ENCODE measurements at regions not wholly inside any gene's neighbourhood (a gene's known extent, or its start where the extent isn't known, plus 50 kb on each side); places are given as distances from the start of the nearest gene placed in this dataset.

GRCh38 chr11:16558494-16558893, 180.0 kb upstream of the C11orf58 start:
- H3K4me3 Mint-ChIP-seq = no peak overlapping the region
- no peak overlapping the region for H3K18ac ChIP-seq (ENCODE audit: insufficient read length, low read depth, low read length)
- TF ChIP-seq, protein P1, sequence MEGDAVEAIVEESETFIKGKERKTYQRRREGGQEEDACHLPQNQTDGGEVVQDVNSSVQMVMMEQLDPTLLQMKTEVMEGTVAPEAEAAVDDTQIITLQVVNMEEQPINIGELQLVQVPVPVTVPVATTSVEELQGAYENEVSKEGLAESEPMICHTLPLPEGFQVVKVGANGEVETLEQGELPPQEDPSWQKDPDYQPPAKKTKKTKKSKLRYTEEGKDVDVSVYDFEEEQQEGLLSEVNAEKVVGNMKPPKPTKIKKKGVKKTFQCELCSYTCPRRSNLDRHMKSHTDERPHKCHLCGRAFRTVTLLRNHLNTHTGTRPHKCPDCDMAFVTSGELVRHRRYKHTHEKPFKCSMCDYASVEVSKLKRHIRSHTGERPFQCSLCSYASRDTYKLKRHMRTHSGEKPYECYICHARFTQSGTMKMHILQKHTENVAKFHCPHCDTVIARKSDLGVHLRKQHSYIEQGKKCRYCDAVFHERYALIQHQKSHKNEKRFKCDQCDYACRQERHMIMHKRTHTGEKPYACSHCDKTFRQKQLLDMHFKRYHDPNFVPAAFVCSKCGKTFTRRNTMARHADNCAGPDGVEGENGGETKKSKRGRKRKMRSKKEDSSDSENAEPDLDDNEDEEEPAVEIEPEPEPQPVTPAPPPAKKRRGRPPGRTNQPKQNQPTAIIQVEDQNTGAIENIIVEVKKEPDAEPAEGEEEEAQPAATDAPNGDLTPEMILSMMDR (conservative IDR thresholded peaks at IDR 0.05) = no peak
- H2BK20ac ChIP-seq (ENCODE audit: low read depth, low read length, poor library complexity, severe bottlenecking) = no peak overlapping the region
- H2BK12ac ChIP-seq (ENCODE audit: insufficient read length, low read depth, low read length) = no peak overlapping the region
- no peak overlapping the region for H4K91ac ChIP-seq (ENCODE audit: insufficient read length, low read depth, low read length)
- no peak overlapping the region for H2BK120ac ChIP-seq (ENCODE audit: low read depth, low read length, poor library complexity, severe bottlenecking)
- no peaks in the 10 kb centered on the region for H3K4me1 Mint-ChIP-seq
- H3K4me2 ChIP-seq (ENCODE audit: insufficient read depth, insufficient read length, low read length) = no peak overlapping the region
- H3K9me3 Mint-ChIP-seq = no peaks in the 10 kb centered on the region
- no peak overlapping the region for H2AK5ac ChIP-seq (ENCODE audit: insufficient read length, low read length)
- H2AFZ ChIP-seq (ENCODE audit: low read length) = no peak overlapping the region
- H4K20me1 ChIP-seq (ENCODE audit: control insufficient read depth, insufficient read depth, insufficient read length) = no peaks in the 10 kb centered on the region
- H3K27ac ChIP-seq (ENCODE audit: insufficient read length, low read depth, low read length) = no peak overlapping the region
- H3K23ac ChIP-seq (ENCODE audit: insufficient read length, low read depth, low read length) = no peak overlapping the region
- no peak overlapping the region for H3K27ac Mint-ChIP-seq
- H3T11ph ChIP-seq (ENCODE audit: low read length) = no peak overlapping the region
- H3K56ac ChIP-seq (ENCODE audit: insufficient read length, low read depth, low read length) = no peak overlapping the region
- no peaks in the 10 kb centered on the region for H3K79me2 ChIP-seq (ENCODE audit: insufficient read depth, low read length)
- no peak overlapping the region for H3K4ac ChIP-seq (ENCODE audit: low read depth, low read length)
- H3K36me3 Mint-ChIP-seq (ENCODE audit: insufficient read depth in 1 of 3, low read depth in 3 of 3) = no peaks in the 10 kb centered on the region
- H4K8ac ChIP-seq (replicated peaks; ENCODE audit: insufficient read length, low read depth, low read length) = no peak overlapping the region
- H4K5ac ChIP-seq (ENCODE audit: insufficient read length, low read depth, low read length) = no peak overlapping the region
- H2BK5ac ChIP-seq (ENCODE audit: insufficient read length, low read length) = no peak overlapping the region
- no CpG with 5 or more reads among the region's 1 CpG for WGBS (ENCODE audit: extremely low coverage, insufficient read length, low lambda C conversion rate)
- no peak overlapping the region for H2BK15ac ChIP-seq (ENCODE audit: low read depth, low read length)
- no peak overlapping the region for H3K14ac ChIP-seq (ENCODE audit: insufficient read depth, low read length)
- no peaks in the 10 kb centered on the region for H3K4me1 ChIP-seq (ENCODE audit: insufficient read depth, low read length)
- no peaks in the 10 kb centered on the region for H3K23me2 ChIP-seq (ENCODE audit: insufficient read length, low read depth, low read length, poor library complexity, severe bottlenecking)
- H3K79me1 ChIP-seq (ENCODE audit: insufficient read depth, low read depth, low read length, poor library complexity, severe bottlenecking) = no peaks in the 10 kb centered on the region
- H3K27me3 Mint-ChIP-seq (ENCODE audit: low read depth) = peaks cover 19% of the 10 kb centered on the region
- no peaks in the 10 kb centered on the region for H3K9me3 ChIP-seq (ENCODE audit: control insufficient read depth, low read depth, low read length)
- no peak for DNase-seq
- H3K27me3 ChIP-seq (ENCODE audit: insufficient read depth, low read length) = no peaks in the 10 kb centered on the region
- H3K9ac ChIP-seq (ENCODE audit: extremely low read depth, insufficient read length, low read length) = no peak overlapping the region

Data from H9 (cell line).